ENCODE measurements at regions not wholly inside any gene's neighbourhood (a gene's known extent, or its start where the extent isn't known, plus 50 kb on each side); places are given as distances from the start of the nearest gene placed in this dataset.

DNA sequence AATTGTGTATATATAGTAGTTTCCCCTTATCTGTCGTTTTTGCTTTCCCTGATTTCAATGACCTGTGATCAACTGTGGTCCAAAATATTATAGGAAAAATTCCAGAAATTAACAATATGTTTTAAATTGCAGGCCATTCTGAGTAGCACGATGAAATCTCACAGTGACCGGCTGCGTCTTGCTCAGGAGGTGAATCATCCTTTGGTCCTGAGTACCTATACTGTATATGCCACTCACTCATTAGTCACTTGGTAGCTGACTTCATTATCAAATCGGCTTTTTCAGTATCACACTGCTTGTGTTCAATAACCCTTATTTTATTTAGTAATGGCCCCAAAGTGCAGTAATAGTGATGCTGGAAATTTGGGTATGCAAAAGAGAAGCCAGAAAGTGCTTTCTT lies 728.3 kb upstream of the EYS start:
- FAIRE-seq (no peak), ATAC-seq (no peak), DNase-seq (ENCODE audit: low read depth in 1 of 2, low spot score in 1 of 2) (no peak)
- CTCF ChIA-PET: no interaction called here
- no peaks in the 10 kb centered on the region for H3K9me3 ChIP-seq
- WGBS (ENCODE audit: missing lambda C conversion rate): 56% methylated on average over 5 of the region's 5 CpGs
- TF ChIP-seq RNF2 (IDR thresholded peaks at IDR 0.05; ENCODE audit: borderline replicate concordance, low read depth) (no peak), RCOR1 (IDR thresholded peaks at IDR 0.05; ENCODE audit: low read depth, low read length) (no peak), FOXS1 (CRISPR knock-in tag; IDR thresholded peaks at IDR 0.05) (no peak), NFE2L2 (conservative IDR thresholded peaks at IDR 0.05; ENCODE audit: low read length) (no peak)
- TF ChIP-seq, protein P1, sequence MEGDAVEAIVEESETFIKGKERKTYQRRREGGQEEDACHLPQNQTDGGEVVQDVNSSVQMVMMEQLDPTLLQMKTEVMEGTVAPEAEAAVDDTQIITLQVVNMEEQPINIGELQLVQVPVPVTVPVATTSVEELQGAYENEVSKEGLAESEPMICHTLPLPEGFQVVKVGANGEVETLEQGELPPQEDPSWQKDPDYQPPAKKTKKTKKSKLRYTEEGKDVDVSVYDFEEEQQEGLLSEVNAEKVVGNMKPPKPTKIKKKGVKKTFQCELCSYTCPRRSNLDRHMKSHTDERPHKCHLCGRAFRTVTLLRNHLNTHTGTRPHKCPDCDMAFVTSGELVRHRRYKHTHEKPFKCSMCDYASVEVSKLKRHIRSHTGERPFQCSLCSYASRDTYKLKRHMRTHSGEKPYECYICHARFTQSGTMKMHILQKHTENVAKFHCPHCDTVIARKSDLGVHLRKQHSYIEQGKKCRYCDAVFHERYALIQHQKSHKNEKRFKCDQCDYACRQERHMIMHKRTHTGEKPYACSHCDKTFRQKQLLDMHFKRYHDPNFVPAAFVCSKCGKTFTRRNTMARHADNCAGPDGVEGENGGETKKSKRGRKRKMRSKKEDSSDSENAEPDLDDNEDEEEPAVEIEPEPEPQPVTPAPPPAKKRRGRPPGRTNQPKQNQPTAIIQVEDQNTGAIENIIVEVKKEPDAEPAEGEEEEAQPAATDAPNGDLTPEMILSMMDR (IDR thresholded peaks at IDR 0.05): no peak
- TF ChIP-seq, protein P2, sequence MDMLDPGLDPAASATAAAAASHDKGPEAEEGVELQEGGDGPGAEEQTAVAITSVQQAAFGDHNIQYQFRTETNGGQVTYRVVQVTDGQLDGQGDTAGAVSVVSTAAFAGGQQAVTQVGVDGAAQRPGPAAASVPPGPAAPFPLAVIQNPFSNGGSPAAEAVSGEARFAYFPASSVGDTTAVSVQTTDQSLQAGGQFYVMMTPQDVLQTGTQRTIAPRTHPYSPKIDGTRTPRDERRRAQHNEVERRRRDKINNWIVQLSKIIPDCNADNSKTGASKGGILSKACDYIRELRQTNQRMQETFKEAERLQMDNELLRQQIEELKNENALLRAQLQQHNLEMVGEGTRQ (IDR thresholded peaks at IDR 0.05): no peak
- TF ChIP-seq, protein P3, sequence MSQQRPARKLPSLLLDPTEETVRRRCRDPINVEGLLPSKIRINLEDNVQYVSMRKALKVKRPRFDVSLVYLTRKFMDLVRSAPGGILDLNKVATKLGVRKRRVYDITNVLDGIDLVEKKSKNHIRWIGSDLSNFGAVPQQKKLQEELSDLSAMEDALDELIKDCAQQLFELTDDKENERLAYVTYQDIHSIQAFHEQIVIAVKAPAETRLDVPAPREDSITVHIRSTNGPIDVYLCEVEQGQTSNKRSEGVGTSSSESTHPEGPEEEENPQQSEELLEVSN (IDR thresholded peaks at IDR 0.05; ENCODE audit: borderline replicate concordance, low read depth): no peak
- H3K4me1 ChIP-seq: no peaks in the 10 kb centered on the region
- H3K4me3 ChIP-seq: no peak overlapping the region
- POLR2A ChIA-PET: no interaction called here
- H3K4me2 ChIP-seq: no peak overlapping the region
- H3K27ac ChIP-seq: no peak overlapping the region

DNA sequence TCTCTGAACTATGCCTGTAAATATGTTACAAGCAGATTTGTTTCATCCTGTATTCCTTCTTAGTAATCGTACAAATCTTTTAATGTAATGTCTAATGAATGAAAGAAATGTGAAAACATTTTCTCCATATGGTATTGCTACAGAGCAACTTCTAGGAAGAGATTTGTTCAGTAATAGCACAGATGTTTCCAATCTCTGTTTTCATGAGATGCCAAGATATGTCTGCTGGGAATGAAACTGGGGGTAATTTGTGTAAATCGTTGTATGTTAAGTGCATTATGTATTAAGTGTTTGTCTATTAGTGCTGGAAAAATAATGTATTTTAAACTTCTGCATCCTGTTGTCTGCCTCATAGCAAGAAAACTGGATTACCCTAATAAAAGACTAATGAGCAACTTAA lies 722.2 kb upstream of the EYS start:
- ChIA-PET POLR2A (no interaction called here), CTCF (no interaction called here)
- Histone ChIP-seq H3K4me3 (no peak overlapping the region), H3K4me2 (no peak overlapping the region), H3K9me3 (no peaks in the 10 kb centered on the region), H3K27ac (no peak overlapping the region), H3K4me1 (no peaks in the 10 kb centered on the region)
- TF ChIP-seq RCOR1 (IDR thresholded peaks at IDR 0.05; ENCODE audit: low read depth, low read length) (no peak), TP53 (CRISPR knock-in tag; IDR thresholded peaks at IDR 0.05) (no peak), EP300 (IDR thresholded peaks at IDR 0.05) (no peak), NPAS2 (CRISPR knock-in tag; IDR thresholded peaks at IDR 0.05; ENCODE audit: borderline replicate concordance) (no peak), ZSCAN20 (CRISPR knock-in tag; IDR thresholded peaks at IDR 0.05) (no peak), CBX2 (IDR thresholded peaks at IDR 0.05; ENCODE audit: borderline replicate concordance, low read depth) (no peak), EHMT2 (IDR thresholded peaks at IDR 0.05; ENCODE audit: low read depth) (no peak), POLR2A (IDR thresholded peaks at IDR 0.05; ENCODE audit: low read length) (no peak), ZFP36 (IDR thresholded peaks at IDR 0.05; ENCODE audit: borderline replicate concordance, partially characterized antibody) (no peak), MYC (IDR thresholded peaks at IDR 0.05; ENCODE audit: borderline replicate concordance, low read length) (no peak), JUN (IDR thresholded peaks at IDR 0.05) (no peak), GATA3 (IDR thresholded peaks at IDR 0.05; ENCODE audit: borderline replicate concordance) (no peak), RNF2 (IDR thresholded peaks at IDR 0.05; ENCODE audit: borderline replicate concordance, low read depth) (no peak), KDM1A (IDR thresholded peaks at IDR 0.05; ENCODE audit: low read depth) (no peak), HOXA7 (CRISPR knock-in tag; IDR thresholded peaks at IDR 0.05) (no peak), ESRRA (IDR thresholded peaks at IDR 0.05; ENCODE audit: borderline replicate concordance, low read length) (no peak), RFX5 (IDR thresholded peaks at IDR 0.05) (no peak), HOXB5 (CRISPR knock-in tag; IDR thresholded peaks at IDR 0.05) (no peak), CBX8 (IDR thresholded peaks at IDR 0.05) (no peak)
- TF ChIP-seq, protein P4, sequence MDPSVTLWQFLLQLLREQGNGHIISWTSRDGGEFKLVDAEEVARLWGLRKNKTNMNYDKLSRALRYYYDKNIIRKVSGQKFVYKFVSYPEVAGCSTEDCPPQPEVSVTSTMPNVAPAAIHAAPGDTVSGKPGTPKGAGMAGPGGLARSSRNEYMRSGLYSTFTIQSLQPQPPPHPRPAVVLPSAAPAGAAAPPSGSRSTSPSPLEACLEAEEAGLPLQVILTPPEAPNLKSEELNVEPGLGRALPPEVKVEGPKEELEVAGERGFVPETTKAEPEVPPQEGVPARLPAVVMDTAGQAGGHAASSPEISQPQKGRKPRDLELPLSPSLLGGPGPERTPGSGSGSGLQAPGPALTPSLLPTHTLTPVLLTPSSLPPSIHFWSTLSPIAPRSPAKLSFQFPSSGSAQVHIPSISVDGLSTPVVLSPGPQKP (IDR thresholded peaks at IDR 0.05; ENCODE audit: low read depth, low read length): no peak
- ATAC-seq (no peak), DNase-seq (ENCODE audit: low read depth in 1 of 2, low spot score in 1 of 2) (no peak), FAIRE-seq (no peak)
- 2% methylated on average over 2 of the region's 2 CpGs for WGBS (ENCODE audit: missing lambda C conversion rate)

Data from A549 (cell line).